Stimulated activated CD4-positive, alpha-beta T cell treated with anti-CD3 and anti-CD28 coated beads, Interleukin-1b, Interleukin-23, amount 100 ng/mL, for 1 hour (primary cell): ENCODE measurements at regions not wholly inside any gene's neighbourhood (a gene's known extent, or its start where the extent isn't known, plus 50 kb on each side); places are given as distances from the start of the nearest gene placed in this dataset.
"Not testable (repeated sequence)": the region's sequence is repeated elsewhere in the genome, so short reads cannot be mapped to it uniquely, and the experiment has no call there.

Experiments used
- DNase-seq, 2 donors: peaks; one replicate each; pipeline ENCODE4 v3.0.0-alpha.2; 2020; ENCODE audit warnings: low read depth in 2 of 2

- no peak for DNase-seq
Observed at GRCh38 chr3:139238281-139239030, 105.4 kb upstream of the MRPS22 start.

- DNase-seq, result no peak
Observed at GRCh38 chr3:139239550-139239949, 104.3 kb upstream of the MRPS22 start.

- DNase-seq, result no peak
Observed at GRCh38 chr3:139241783-139242182, 102.0 kb upstream of the MRPS22 start.

- DNase-seq, result no peak
Observed at GRCh38 chr3:139243710-139244109, 100.1 kb upstream of the MRPS22 start.

GRCh38 chr3:139248593-139249255 lies 95.1 kb upstream of the MRPS22 start:
- DNase-seq, result no peak

- no peak for DNase-seq
Observed at GRCh38 chr3:139251529-139251928, 92.3 kb upstream of the MRPS22 start.

- no peak for DNase-seq
Observed at GRCh38 chr3:139252719-139253118, 91.1 kb upstream of the MRPS22 start.

- DNase-seq, result no peak
Observed at GRCh38 chr3:139258276-139258675, 85.5 kb upstream of the MRPS22 start.

GRCh38 chr3:139259398-139259797 lies 84.4 kb upstream of the MRPS22 start:
- DNase-seq, result no peak

- DNase-seq, result no peak
Observed at GRCh38 chr3:139260041-139260486, 83.8 kb upstream of the MRPS22 start.

- DNase-seq, result no peak
Observed at GRCh38 chr3:139260793-139261736, 82.8 kb upstream of the MRPS22 start.

GRCh38 chr3:139261754-139262586 lies 81.8 kb upstream of the MRPS22 start:
- DNase-seq, result no peak

- DNase-seq, result no peak
Observed at GRCh38 chr3:139263798-139264197, 80.0 kb upstream of the MRPS22 start.

- no peak for DNase-seq
Observed at GRCh38 chr3:139264375-139264774, 79.4 kb upstream of the MRPS22 start.

- DNase-seq, result no peak
Observed at GRCh38 chr3:139265131-139266016, 78.4 kb upstream of the MRPS22 start.

GRCh38 chr3:139267300-139268246 lies 76.2 kb upstream of the MRPS22 start:
- DNase-seq, result no peak

- no peak for DNase-seq
Observed at GRCh38 chr3:139269984-139270383, 73.8 kb upstream of the MRPS22 start.

- DNase-seq, result not testable (repeated sequence)
Observed at GRCh38 chr3:139270652-139271051, 73.2 kb upstream of the MRPS22 start.

GRCh38 chr3:139280027-139280671 lies 63.7 kb upstream of the MRPS22 start:
- no peak for DNase-seq
